GM21447 (cell line): ENCODE measurements at regions not wholly inside any gene's neighbourhood (a gene's known extent, or its start where the extent isn't known, plus 50 kb on each side); places are given as distances from the start of the nearest gene placed in this dataset.
"Not testable (repeated sequence)": the region's sequence is repeated elsewhere in the genome, so short reads cannot be mapped to it uniquely, and the experiment has no call there.

ENCODE experiments used
- ATAC-seq: cut with Tn5 transposase; IDR thresholded peaks from one replicate; pipeline ENCODE4 v1.9.1; 2021; ENCODE audit not compliant: unreplicated experiment

DNA sequence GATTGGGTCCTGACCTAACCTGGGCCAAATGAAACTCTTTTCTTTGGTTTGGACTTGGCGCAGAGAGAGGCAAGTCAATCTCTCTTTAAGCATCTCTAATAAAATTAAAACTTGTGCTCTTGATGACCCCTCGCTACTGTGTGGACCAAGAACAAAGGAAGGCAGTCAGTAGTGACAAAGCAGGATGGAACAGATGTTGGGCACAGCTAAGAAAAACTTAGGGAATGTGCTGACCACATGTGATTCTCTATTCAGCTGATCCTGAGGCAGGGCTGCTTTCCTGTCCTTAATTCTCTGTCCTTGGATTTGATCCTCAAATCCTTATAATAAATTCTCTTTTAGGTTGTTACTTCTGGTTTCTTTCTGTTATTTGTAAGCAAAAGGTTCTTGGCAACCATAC, 259.9 kb downstream of the ZIC1 start:
- ATAC-seq: no peak

DNA sequence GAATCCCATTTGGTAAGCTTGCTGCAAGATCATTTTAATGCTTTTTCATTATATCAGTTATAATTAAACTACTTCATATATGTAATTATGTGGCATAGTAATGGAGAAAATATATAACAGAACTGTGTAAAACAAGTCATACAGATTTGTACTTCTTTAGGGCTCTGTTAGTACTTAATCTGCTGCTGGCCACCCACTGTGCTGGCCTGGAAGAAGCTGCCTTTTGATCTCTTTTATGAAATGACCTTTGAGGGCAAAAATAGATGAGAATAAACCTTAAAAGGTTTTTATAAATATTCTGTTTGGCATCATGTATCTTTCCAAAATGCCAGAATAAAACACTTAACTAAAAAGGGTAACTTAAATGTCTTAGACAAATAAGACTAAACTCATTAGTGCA, 262.9 kb downstream of the ZIC1 start:
- no peak for ATAC-seq

GRCh38 chr3:147672436-147672835, 263.3 kb downstream of the ZIC1 start:
- ATAC-seq: no peak

GRCh38 chr3:147675761-147676160, 266.6 kb downstream of the ZIC1 start:
- ATAC-seq: no peak

DNA sequence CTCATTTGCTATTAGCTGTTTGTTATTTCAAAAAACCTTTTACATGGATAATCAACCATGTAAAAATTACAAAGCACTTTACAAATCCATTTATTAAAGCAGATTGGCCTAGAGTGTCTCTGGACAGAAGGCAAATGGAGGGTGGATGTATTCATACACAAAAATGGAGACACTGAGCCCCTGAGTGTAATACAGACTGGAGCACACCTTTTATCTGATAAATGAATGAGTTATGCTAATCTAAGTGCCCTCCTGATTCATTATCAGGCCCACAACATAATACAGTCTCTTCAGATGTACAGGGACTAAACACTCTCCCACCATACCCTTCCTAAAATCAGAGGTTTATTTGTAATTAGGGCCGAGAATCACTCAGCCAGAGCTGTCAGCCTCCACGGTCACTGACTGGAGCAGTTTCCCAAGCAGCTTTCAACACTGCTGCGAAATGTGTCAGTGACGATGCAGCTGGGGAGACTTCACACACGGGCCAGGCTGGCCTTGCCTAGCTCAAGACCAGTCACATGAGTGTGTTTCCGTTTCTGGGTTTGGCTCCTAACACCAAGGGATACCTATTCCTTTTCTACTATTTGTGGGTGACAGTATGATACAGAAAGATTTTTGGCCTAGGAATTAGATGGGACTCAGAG, 271.8 kb downstream of the ZIC1 start:
- no peak for ATAC-seq

- no peak for ATAC-seq
Observed at GRCh38 chr3:147688868-147689267, 279.7 kb downstream of the ZIC1 start.

- no peak for ATAC-seq
Observed at GRCh38 chr3:147699175-147699838, 290.1 kb downstream of the ZIC1 start.

GRCh38 chr3:147701195-147701594, 292.0 kb downstream of the ZIC1 start:
- ATAC-seq: no peak

- no peak for ATAC-seq
Observed at GRCh38 chr3:147702509-147702908, 293.3 kb downstream of the ZIC1 start.

- no peak for ATAC-seq
Observed at GRCh38 chr3:147705651-147706051, 296.5 kb downstream of the ZIC1 start.

GRCh38 chr3:147710753-147711152, 301.6 kb downstream of the ZIC1 start:
- not testable (repeated sequence) for ATAC-seq

GRCh38 chr3:147712357-147712756, 303.2 kb downstream of the ZIC1 start:
- no peak for ATAC-seq

DNA sequence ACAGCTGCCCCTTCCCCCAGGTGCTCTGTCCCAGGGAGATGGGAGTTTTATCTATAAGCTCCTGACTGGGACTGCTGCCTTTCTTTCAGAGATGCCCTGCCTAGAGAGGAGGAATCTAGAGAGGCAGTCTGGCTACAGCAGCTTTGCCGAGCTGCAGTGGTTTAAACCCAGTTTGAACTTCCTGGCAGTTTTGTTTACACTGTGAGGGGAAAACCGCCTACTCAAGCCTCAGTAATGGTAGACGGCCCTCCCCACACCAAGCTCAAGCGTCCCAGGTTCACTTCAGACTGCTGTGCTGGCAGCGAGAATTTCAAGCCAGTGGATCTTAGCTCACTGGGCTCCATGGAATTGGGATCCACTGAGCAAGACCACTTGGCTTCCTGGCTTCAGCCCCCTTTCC, 303.6 kb downstream of the ZIC1 start:
- not testable (repeated sequence) for ATAC-seq

DNA sequence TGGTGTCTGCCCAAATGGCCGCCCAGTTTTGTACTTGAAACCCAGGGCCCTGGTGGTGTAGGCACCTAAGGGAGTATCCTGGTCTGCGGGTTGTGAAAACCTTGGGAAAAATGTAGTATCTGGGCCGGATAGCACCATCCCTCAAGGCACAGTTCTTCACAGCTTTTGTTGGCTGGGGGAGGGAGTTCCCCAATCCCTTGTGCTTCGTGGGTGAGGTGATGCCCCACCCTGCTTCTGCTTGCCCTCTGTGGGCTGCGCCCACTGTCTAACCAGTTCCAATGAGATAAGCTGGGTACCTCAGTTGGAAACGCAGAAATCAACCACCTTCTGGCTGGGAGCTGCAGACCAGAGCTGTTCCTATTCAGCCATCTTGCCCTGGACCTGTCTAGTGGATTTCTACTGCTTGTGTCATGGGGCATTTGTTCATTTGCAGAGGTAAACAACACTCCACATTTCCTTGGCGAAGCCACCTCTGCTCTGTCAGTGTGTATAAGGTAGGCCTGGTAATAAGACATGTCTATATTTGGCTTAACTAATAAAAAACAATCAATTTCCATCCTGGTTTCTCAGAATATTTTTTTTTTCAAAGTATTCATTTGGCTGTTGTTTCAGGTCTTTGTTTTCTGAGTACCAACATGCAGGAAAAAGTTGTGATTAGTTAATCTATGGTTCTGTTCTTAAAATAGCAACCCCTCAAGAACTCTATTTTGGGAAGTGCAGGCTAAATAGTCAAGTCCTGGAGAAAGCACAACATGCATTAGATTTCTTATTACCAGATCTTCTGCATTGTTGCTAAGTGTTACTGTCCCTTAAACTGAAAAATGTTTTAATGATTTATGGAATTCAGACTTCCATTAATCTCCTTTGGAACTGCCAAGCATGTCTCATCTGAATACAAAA, 304.3 kb downstream of the ZIC1 start:
- ATAC-seq: no peak

DNA sequence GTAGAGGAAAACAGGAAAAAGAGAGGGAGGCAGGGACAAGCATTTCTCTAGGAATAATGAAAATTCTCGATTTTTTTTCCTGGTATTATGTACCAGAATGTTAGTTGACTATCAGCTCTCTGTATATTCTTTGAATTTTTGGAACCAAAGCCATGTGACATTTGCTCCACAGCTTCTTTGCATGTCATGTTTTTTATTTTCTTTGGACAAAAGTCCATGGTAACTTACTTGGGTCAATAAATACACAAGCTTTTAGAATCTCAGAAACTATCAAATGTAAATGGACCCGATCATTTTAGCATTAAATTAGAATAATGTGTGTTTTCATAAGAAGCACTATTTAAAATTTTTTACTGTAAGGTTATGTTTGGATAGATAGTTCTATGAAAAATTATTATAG, 320.5 kb downstream of the ZIC1 start:
- ATAC-seq: no peak

GRCh38 chr3:147730284-147730683, 321.1 kb downstream of the ZIC1 start:
- no peak for ATAC-seq

GRCh38 chr3:147733217-147733616, 324.1 kb downstream of the ZIC1 start:
- no peak for ATAC-seq

- no peak for ATAC-seq
Observed at GRCh38 chr3:147735616-147736015, 326.5 kb downstream of the ZIC1 start.

- no peak for ATAC-seq
Observed at GRCh38 chr3:147736226-147736625, 327.1 kb downstream of the ZIC1 start.

- no peak for ATAC-seq
Observed at GRCh38 chr3:147737376-147737775, 328.2 kb downstream of the ZIC1 start.

GRCh38 chr3:147740928-147741327, 331.8 kb downstream of the ZIC1 start:
- ATAC-seq: no peak

- no peak for ATAC-seq
Observed at GRCh38 chr3:147744967-147745366, 335.8 kb downstream of the ZIC1 start.
